Osteoblast (primary cell): ENCODE measurements at regions not wholly inside any gene's neighbourhood (a gene's known extent, or its start where the extent isn't known, plus 50 kb on each side); places are given as distances from the start of the nearest gene placed in this dataset.

Experiments
- DNase-seq: peaks from one replicate; pipeline ENCODE4 v3.0.0; 2011; ENCODE audit warnings: low spot score, mixed read lengths; ENCODE audit not compliant: insufficient read length; ENCODE audit errors: missing footprints
- H2AFZ ChIP-seq: 2 replicates; pipeline ENCODE4 v1.6.0; 2011; ENCODE audit warnings: mild to moderate bottlenecking, low read length
- H3K27ac ChIP-seq: 2 replicates; pipeline ENCODE4 v1.5.1; 2011; ENCODE audit warnings: mild to moderate bottlenecking, low read depth, low read length, moderate library complexity
- H3K27me3 ChIP-seq: 2 replicates; pipeline ENCODE4 v1.6.0; 2012; ENCODE audit warnings: mild to moderate bottlenecking, control low read depth, inconsistent platforms, low read length, moderate library complexity; ENCODE audit not compliant: insufficient read depth
- H3K36me3 ChIP-seq: 2 replicates; pipeline ENCODE4 v1.5.1; 2011; ENCODE audit warnings: mild to moderate bottlenecking, low read length, control low read depth, moderate library complexity; ENCODE audit not compliant: insufficient read depth
- H3K4me1 ChIP-seq: 2 replicates; pipeline ENCODE4 v1.5.1; 2011; ENCODE audit warnings: mild to moderate bottlenecking, low read length, control low read depth, moderate library complexity; ENCODE audit not compliant: insufficient read depth
- H3K4me2 ChIP-seq: 2 replicates; pipeline ENCODE4 v1.6.0; 2011; ENCODE audit warnings: mild to moderate bottlenecking, low read length; ENCODE audit not compliant: insufficient read depth
- H3K4me3 ChIP-seq: fragments of 200-600 bp; sonication (generic); 3 replicates; pipeline ENCODE4 v1.5.1; 2012; ENCODE audit warnings: mild to moderate bottlenecking, low read length, inconsistent platforms; ENCODE audit not compliant: insufficient read depth
- H3K79me2 ChIP-seq: 2 replicates; pipeline ENCODE4 v1.6.0; 2012; ENCODE audit warnings: mild to moderate bottlenecking, low read length, control low read depth, inconsistent platforms; ENCODE audit not compliant: insufficient read depth
- H3K9me3 ChIP-seq: 2 replicates; pipeline ENCODE4 v1.5.1; 2011; ENCODE audit warnings: low read depth, low read length, control low read depth
- H4K20me1 ChIP-seq: 2 replicates; pipeline ENCODE4 v1.6.0; 2012; ENCODE audit warnings: mild to moderate bottlenecking, low read length, control low read depth; ENCODE audit not compliant: insufficient read depth
- TF ChIP-seq, protein P1 (sequence below): IDR thresholded peaks from 2 replicates; pipeline ENCODE4 v1.5.1; 2011; ENCODE audit warnings: mild to moderate bottlenecking, low read depth, low read length, moderate library complexity; ENCODE audit errors: extremely low read depth

DNA sequence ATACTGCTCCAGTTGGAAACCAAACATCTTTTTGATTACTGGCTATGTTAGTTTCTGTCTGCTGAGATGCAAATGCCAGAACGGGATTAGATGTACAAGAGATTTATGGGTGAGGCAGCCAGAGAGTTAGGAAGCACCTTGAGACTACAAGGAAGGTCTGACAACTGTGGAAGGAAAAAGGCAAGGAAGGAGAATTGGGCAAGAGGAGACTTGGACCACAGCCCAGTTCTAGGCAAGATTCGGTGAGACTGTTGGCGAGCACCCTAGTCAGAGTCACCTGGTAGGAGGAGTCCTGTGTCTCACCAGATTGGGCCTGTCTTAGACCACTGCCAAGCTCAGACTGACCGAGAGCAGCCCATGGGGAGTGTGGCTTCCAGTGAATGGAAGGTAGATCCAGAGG is 91.8 kb upstream of the F13A1 start:
- TF ChIP-seq, protein P1, sequence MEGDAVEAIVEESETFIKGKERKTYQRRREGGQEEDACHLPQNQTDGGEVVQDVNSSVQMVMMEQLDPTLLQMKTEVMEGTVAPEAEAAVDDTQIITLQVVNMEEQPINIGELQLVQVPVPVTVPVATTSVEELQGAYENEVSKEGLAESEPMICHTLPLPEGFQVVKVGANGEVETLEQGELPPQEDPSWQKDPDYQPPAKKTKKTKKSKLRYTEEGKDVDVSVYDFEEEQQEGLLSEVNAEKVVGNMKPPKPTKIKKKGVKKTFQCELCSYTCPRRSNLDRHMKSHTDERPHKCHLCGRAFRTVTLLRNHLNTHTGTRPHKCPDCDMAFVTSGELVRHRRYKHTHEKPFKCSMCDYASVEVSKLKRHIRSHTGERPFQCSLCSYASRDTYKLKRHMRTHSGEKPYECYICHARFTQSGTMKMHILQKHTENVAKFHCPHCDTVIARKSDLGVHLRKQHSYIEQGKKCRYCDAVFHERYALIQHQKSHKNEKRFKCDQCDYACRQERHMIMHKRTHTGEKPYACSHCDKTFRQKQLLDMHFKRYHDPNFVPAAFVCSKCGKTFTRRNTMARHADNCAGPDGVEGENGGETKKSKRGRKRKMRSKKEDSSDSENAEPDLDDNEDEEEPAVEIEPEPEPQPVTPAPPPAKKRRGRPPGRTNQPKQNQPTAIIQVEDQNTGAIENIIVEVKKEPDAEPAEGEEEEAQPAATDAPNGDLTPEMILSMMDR, result no peak
- H3K27ac ChIP-seq, result no peak overlapping the region
- no peak for DNase-seq
- H2AFZ ChIP-seq, result no peak overlapping the region
- no peaks in the 10 kb centered on the region for H3K36me3 ChIP-seq
- no peaks in the 10 kb centered on the region for H3K4me1 ChIP-seq
- no peak overlapping the region for H3K4me3 ChIP-seq
- H3K4me2 ChIP-seq, result no peak overlapping the region
- no peaks in the 10 kb centered on the region for H3K9me3 ChIP-seq
- no peaks in the 10 kb centered on the region for H4K20me1 ChIP-seq
- no peaks in the 10 kb centered on the region for H3K79me2 ChIP-seq
- H3K27me3 ChIP-seq, result no peaks in the 10 kb centered on the region

DNA sequence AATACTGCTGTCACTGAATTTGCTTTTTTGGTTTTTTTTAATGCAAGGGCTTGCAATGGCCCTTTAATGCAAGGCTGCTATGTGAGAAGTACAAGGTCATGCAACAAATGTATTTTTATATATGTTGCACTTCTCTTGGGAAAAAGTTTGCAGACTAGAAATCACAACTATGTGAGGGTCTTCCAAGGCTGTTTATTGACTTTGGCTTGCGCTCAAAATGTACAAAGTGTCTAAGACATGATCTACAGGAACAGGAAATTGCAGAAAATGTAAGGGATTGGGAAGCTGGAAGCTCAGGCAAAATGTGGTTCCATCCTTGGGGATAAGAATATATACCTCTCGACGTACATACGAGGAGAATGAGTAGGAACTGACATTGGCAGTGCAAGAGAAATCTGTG is 92.2 kb upstream of the F13A1 start:
- Histone ChIP-seq H3K4me1 (no peaks in the 10 kb centered on the region), H4K20me1 (no peaks in the 10 kb centered on the region), H3K79me2 (no peaks in the 10 kb centered on the region), H3K27ac (no peak overlapping the region), H2AFZ (no peak overlapping the region), H3K27me3 (no peaks in the 10 kb centered on the region), H3K4me3 (no peak overlapping the region), H3K9me3 (no peaks in the 10 kb centered on the region), H3K36me3 (no peaks in the 10 kb centered on the region), H3K4me2 (no peak overlapping the region)
- no peak for DNase-seq
- TF ChIP-seq, protein P1, result no peak

DNA sequence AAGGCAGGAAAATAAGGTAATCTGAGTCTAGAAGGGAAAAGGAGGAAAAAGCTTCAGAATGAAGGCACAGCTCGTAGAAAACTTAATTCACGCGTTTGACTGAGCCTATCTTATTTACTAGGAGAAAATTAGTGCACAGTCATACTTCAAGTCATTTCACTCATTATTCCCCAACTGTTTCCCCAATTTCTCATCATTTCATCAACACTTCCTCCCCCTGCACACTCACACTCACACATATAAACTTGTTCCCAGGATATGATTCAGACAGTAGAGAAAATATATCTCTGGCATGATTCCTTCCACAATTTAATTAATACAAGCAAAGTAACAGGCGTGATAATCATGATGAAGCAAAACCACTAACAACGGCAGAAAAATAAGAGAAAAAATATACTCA is 94.5 kb upstream of the F13A1 start:
- no peaks in the 10 kb centered on the region for H3K9me3 ChIP-seq
- no peak for DNase-seq
- H3K79me2 ChIP-seq, result no peaks in the 10 kb centered on the region
- H3K4me2 ChIP-seq, result no peak overlapping the region
- no peaks in the 10 kb centered on the region for H3K36me3 ChIP-seq
- H4K20me1 ChIP-seq, result no peaks in the 10 kb centered on the region
- no peak overlapping the region for H2AFZ ChIP-seq
- H3K27ac ChIP-seq, result no peak overlapping the region
- H3K4me1 ChIP-seq, result no peaks in the 10 kb centered on the region
- TF ChIP-seq, protein P1, result no peak
- H3K27me3 ChIP-seq, result no peaks in the 10 kb centered on the region
- no peak overlapping the region for H3K4me3 ChIP-seq

DNA sequence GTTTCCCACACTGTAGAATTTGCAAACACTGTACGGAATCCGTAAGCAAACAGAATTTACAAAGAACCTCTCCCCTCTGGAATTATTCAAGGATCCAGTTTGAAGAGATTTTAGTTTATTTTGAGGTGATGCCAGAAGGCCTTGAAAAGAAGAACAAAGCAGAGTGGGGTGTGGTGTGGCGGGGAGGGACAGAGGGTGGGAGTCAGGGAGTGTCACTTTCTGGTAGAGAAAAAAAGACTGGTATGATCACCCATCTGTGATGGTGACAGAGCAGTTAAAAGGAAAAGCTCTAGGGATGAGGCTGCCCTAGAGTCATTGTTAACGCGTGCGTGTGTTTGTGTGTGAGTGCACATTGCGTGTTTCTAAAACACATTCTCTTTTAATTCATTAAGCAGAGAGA is 97.0 kb upstream of the F13A1 start:
- Histone ChIP-seq H3K79me2 (no peaks in the 10 kb centered on the region), H3K27ac (no peak overlapping the region), H3K9me3 (no peaks in the 10 kb centered on the region), H3K27me3 (no peaks in the 10 kb centered on the region), H2AFZ (no peak overlapping the region), H3K36me3 (no peaks in the 10 kb centered on the region), H3K4me1 (no peaks in the 10 kb centered on the region), H4K20me1 (no peaks in the 10 kb centered on the region), H3K4me3 (no peak overlapping the region), H3K4me2 (no peak overlapping the region)
- no peak for DNase-seq
- TF ChIP-seq, protein P1, result no peak
